HG03342 (cell line): ENCODE measurements at regions not wholly inside any gene's neighbourhood (a gene's known extent, or its start where the extent isn't known, plus 50 kb on each side); places are given as distances from the start of the nearest gene placed in this dataset.
"Not testable (repeated sequence)": the region's sequence is repeated elsewhere in the genome, so short reads cannot be mapped to it uniquely, and the experiment has no call there.

ENCODE experiments used
- ATAC-seq: cut with Tn5 transposase; IDR thresholded peaks from one replicate; pipeline ENCODE4 v1.9.1; 2021; ENCODE audit warnings: mild to moderate bottlenecking, moderate library complexity; ENCODE audit not compliant: unreplicated experiment

- ATAC-seq: not testable (repeated sequence)
These were observed 89.4 kb downstream of the DDX11 start for GRCh38 chr12:31162896-31163560.

GRCh38 chr12:31174293-31174692 is 100.6 kb downstream of the DDX11 start:
- not testable (repeated sequence) for ATAC-seq

- ATAC-seq: not testable (repeated sequence)
These were observed 103.9 kb downstream of the DDX11 start for GRCh38 chr12:31177514-31177913.

GRCh38 chr12:31178875-31179274 is 105.2 kb downstream of the DDX11 start:
- not testable (repeated sequence) for ATAC-seq

- not testable (repeated sequence) for ATAC-seq
These were observed 106.1 kb downstream of the DDX11 start for GRCh38 chr12:31179627-31180237.

GRCh38 chr12:31182571-31182970 is 108.9 kb downstream of the DDX11 start:
- not testable (repeated sequence) for ATAC-seq

- ATAC-seq: not testable (repeated sequence)
These were observed 109.4 kb downstream of the DDX11 start for GRCh38 chr12:31183107-31183506.

- ATAC-seq: not testable (repeated sequence)
These were observed 110.2 kb downstream of the DDX11 start for GRCh38 chr12:31183899-31184298.

- ATAC-seq: not testable (repeated sequence)
These were observed 111.0 kb downstream of the DDX11 start for GRCh38 chr12:31184667-31185066.

GRCh38 chr12:31192689-31193088 is 119.0 kb downstream of the DDX11 start:
- not testable (repeated sequence) for ATAC-seq

GRCh38 chr12:31195620-31196019 is 122.0 kb downstream of the DDX11 start:
- not testable (repeated sequence) for ATAC-seq

- ATAC-seq: not testable (repeated sequence)
These were observed 125.8 kb downstream of the DDX11 start for GRCh38 chr12:31199476-31199875.

- no peak for ATAC-seq
These were observed 124.6 kb downstream of the SINHCAF start for GRCh38 chr12:31201382-31201781.

- ATAC-seq: no peak
These were observed 122.7 kb downstream of the SINHCAF start for GRCh38 chr12:31203261-31203660.

GRCh38 chr12:31205054-31205453 is 120.9 kb downstream of the SINHCAF start:
- ATAC-seq: peak; percentile 91

GRCh38 chr12:31206038-31206670 is 119.8 kb downstream of the SINHCAF start:
- ATAC-seq: no peak

GRCh38 chr12:31207799-31208465 is 118.0 kb downstream of the SINHCAF start:
- no peak for ATAC-seq

- no peak for ATAC-seq
These were observed 115.8 kb downstream of the SINHCAF start for GRCh38 chr12:31210104-31210503.

GRCh38 chr12:31210541-31210940 is 115.4 kb downstream of the SINHCAF start:
- ATAC-seq: no peak

GRCh38 chr12:31214626-31215517 is 111.1 kb downstream of the SINHCAF start:
- ATAC-seq: no peak
